CD4-positive, alpha-beta T cell treated with Interleukin-17A for 1 hour (primary cell): ENCODE measurements at regions not wholly inside any gene's neighbourhood (a gene's known extent, or its start where the extent isn't known, plus 50 kb on each side); places are given as distances from the start of the nearest gene placed in this dataset.

Experiments
- DNase-seq: peaks from one replicate; pipeline ENCODE4 v3.0.0-alpha.2; 2020

GRCh38 chr7:85773116-85773728, 586.4 kb upstream of the SEMA3D start:
- DNase-seq, result no peak

GRCh38 chr7:85771516-85771915, 584.7 kb upstream of the SEMA3D start:
- DNase-seq, result no peak

- no peak for DNase-seq
Observed at GRCh38 chr7:85770332-85770731, 583.5 kb upstream of the SEMA3D start.

DNA sequence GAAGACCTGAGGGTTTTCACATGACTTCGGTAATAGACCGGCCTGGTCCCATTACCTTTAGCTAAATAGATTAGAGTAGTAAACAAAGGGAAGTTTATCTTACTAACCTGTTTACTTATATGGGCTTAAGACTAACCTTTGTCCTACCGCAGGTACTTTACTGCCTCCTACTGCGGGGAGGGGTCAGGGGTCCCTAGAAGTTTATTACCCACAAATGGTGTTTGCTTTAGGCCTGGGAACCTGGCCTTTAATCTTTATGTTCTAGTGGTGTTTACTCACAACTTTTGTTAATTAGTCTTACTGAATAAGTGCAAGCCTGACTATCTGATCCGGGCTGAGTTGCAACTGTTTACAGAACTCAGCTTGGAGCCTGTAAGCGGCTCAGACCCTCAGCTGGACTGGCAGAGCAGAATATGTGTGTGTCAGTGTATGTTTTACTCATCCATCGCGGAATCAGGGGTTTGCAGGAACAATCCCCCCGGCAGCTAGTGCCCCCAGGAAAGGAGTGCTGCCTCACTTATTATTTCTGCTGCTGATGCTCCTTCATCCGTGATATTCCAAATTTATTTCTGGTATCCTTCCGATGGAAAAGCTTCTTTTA, 578.9 kb upstream of the SEMA3D start:
- no peak for DNase-seq

DNA sequence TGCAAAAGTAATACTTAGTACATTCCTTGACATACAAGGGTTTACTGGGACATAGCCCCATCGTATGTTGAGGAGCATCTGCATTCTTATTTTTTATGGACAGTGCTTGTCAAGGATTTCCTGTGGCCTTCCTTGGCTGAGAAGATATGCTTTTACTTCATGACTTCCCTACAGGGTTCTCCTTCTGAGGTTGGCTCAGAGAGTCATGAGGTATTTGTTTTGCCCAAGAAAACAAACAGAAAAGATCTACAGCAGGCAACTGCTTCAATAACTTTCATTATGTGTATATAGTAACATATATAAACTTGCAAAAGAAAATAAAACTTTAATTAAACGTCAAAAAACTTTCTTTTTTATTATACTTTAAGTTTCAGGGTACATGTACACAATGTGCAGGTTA, 577.2 kb upstream of the SEMA3D start:
- no peak for DNase-seq

DNA sequence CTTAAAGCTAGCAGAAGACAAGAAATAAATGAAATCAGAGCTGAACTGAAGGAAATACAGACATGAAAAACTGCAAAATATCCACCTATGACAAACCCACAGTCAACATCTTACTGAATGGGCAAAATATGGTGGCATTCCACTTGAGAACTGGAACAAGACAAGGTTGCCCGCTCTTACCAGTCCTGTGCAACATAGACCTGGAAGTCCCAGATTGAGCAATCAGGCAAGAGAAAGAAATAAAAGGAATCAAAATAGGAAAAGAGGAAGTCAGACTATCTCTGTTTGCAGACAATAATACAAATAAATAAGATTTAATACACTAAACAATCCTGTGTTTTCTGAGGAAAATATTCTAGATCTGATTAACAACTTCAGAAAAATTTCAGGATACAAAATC, 570.5 kb upstream of the SEMA3D start:
- DNase-seq, result no peak

DNA sequence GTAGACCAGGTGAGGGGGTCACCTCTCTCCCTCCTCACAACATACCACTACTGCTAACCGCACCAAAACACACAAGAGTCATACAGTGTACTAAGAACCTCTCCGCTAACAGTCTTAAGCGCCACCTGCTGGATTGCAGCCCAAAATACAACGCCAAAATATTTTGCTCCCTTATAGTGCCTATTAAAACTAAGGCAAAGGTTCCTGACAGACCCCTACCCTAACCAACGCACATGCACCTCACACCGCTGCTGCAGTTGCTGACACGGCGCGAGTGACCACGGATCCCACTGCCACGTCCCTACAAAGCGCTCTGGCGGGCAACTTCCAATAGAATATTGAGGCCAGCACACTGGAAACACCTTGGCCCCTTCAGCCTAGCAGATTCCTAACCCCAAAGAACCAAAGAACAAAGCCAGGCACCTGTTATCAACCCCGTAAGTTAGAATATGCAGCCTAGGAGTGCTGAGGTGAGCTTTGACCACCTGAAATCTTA, 563.6 kb upstream of the SEMA3D start:
- no peak for DNase-seq

- no peak for DNase-seq
Observed at GRCh38 chr7:85749696-85750453, 563.0 kb upstream of the SEMA3D start.

GRCh38 chr7:85748861-85749260, 562.0 kb upstream of the SEMA3D start:
- DNase-seq, result no peak

DNA sequence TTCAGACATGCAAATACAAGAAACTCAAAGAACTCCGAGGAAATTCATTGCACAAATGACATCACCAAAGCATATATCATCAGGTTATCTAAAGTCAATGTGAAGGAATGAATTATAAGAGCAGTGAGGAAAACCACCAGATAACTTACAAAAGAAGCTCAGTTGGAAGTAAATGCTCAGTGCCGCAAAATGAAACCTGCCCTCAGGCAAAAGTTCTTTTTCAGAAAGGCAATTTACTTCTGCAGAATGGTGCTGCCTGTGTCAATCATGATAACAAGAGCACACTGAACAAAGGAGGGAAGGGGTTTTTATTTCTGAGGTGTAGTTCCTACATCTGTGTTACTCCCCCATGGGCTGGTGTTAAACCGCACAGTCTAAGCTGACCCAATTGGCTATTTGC, 550.6 kb upstream of the SEMA3D start:
- no peak for DNase-seq

GRCh38 chr7:85736085-85736484, 549.2 kb upstream of the SEMA3D start:
- no peak for DNase-seq

- no peak for DNase-seq
Observed at GRCh38 chr7:85734823-85735222, 548.0 kb upstream of the SEMA3D start.

DNA sequence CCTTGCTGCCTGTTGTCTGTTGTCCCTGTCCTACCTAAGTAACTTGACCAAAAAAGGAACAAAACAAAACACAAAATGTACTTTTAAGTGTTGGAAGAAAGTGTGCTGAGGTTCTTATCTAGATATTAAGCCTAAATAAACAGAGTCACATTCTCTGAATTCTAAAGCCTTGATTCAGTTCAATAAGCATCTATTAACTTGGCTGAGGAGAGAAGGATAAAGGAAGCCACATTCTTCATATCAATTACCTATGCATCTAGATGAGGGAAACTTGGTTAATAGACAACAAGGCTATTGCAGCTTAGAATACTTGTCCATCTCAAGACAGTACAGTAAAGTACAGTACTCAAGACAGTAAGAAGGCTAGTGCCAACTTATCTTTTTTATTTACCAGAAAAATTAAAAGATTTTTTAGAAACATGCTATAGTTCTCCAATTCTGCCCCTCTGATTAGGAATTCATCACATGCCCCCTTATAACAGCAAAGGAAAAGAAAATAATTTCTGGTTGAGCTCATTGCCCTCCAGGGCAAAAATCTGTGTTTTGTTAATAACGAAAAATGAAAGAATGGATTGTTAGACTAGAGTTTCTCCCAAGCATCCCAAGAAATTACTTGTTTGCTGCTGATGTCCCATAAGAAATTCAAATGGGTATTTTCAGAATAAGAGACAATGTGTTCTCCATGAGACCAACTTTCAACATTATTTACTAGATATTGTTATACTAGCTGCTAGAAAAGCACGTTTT, 546.5 kb upstream of the SEMA3D start:
- no peak for DNase-seq

DNA sequence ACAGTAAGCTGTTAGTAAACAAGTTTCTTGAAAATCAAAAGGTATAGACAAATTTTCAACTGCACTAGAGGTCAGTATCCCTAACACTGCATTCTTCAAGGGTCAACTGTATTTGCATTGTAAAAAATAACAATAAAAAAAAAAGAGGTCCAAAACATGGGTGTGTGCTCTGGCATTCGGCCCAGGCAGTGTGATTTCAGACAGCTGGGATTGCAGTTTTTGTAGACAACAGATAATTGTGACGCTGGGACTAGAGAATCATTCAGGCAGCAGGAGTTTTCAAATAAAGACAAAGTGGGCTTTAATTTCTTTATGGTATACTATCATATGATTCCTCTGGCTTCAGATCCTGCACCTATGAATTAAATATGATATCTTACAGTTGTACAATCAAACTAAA, 543.2 kb upstream of the SEMA3D start:
- DNase-seq, result no peak

GRCh38 chr7:85725026-85725425, 538.2 kb upstream of the SEMA3D start:
- DNase-seq, result no peak

DNA sequence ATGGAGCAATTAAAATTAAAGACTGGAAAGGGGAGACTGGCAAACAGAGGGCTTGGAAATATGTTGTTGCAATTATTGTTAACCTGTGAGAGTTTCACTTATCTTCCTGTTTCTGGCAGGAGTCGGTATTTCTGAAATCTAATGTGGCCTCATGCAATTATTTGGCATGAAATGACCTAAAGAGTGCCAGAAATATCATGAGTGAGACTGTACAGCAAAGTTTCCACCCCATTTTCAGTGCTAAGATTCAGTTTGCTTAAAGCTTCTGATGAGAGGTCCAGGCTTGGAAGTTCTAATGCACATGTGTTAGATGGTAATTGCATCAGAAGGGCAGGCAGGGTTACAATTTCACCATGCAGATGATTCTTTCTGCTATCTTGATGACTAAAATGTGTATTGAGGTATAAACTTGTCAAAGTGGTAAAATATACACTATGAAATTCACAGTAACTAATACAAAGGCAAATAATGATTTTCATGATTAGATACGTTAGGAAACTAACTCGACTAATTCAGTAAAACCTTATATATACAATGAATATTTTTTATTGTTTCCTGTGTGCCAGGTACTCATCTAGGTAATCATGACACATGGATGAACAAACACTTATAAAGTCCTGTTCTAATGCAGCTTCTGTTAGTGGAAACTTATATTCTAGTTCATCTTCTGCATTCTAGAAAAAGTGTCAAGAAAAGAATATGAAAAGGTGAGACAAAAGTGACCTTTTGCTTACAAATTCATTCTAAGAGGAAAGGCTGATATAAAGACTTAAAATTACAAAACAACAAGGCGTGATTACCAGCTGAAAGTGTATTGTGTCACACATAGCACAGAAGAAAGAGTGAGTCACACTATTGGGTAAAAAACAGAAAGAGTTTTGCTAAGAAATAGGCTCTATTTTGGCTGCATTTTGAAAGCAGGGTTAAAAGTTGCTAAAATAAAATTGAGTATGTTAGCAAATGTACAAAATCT, 533.4 kb upstream of the SEMA3D start:
- no peak for DNase-seq

DNA sequence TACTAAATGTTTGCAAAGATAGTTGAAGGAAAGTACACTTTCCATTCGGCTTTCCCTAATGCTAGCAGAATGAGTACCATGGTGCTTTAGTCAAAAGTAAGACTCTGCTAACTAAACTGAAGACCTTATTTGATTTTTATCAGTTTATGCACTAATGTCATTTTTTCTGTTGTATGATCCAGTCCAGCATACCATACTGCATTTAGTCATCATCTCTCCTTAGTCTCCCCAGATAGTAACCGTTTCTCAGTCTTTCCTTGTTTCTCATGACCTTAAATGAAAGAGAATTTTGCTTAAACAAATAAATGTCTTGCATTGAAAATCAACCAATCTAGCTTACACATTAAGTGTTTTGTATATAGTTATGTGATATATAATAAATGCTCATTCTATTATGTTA, 529.5 kb upstream of the SEMA3D start:
- no peak for DNase-seq

DNA sequence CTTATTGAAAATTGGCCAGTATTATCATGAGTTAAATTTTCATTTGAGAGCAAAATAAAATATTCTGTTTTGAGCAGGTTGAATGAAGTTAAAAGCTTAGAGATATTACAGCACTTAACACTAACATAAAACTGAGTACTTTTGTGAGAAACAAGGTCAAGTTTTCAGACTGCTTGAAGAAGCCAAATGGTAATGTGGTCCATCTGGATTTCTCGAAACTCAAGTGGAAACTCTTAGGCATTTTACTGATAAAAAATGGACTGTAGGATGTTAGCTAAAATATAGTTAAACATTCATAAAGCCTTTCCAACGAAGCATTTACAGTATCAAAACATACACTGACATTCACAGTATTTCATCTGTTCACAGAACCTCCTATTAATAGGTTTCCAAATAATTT, 528.1 kb upstream of the SEMA3D start:
- DNase-seq, result no peak

DNA sequence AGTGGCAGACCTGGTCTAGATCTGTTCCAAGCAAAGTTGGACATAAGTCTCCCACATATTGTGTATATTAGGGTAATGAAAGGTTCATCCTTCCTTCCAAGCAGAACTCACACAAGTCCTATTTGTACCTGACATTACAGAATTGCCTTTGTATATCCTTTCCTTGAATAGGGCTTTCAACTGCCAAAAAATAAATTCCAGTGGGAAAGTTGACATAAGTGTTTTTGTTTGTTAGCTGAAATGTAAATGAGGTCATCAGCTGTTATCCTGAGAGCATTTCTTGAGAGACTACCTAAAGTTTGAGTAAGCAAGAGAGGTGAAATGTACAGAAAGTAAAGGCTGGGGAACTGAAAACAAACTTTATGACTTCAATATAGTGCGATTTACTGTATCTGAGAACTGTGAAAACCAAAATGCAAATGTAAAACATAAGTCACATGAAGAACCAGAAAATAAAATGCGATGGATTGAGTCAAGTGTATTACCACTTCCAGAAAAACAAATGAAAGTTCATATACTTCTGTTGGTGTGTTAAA, 527.3 kb upstream of the SEMA3D start:
- DNase-seq, result no peak

- DNase-seq, result no peak
Observed at GRCh38 chr7:85713171-85713570, 526.3 kb upstream of the SEMA3D start.

GRCh38 chr7:85711894-85712293, 525.0 kb upstream of the SEMA3D start:
- no peak for DNase-seq

GRCh38 chr7:85710960-85711359, 524.1 kb upstream of the SEMA3D start:
- DNase-seq, result no peak
